Adrenal gland (tissue), 9 donors: ENCODE measurements at regions not wholly inside any gene's neighbourhood (a gene's known extent, or its start where the extent isn't known, plus 50 kb on each side); places are given as distances from the start of the nearest gene placed in this dataset.

Experiments
- DNase-seq, 7 donors: peaks; one replicate each; pipeline ENCODE4 v3.0.0-alpha.2; 2019 to 2020
- H3K27ac ChIP-seq, 5 donors: fragments of 200-600 bp; sonication (generic) in 4 of 5; 1 replicate in 3 of 5; 2 replicates in 2 of 5; pipeline versions ENCODE4 v1.5.1 to v1.8.0; 2016 to 2020; ENCODE audit warnings: mild to moderate bottlenecking in 1 of 5
- H3K27me3 ChIP-seq: fragments of 200-600 bp; 2 replicates; pipeline ENCODE4 v1.8.0; 2021
- H3K36me3 ChIP-seq, 2 donors: fragments of 200-600 bp; replicated peaks in 1 of 2; 1 replicate in 1 of 2; 2 replicates in 1 of 2; pipeline versions ENCODE4 v1.5.1 to v1.8.0; 2018 to 2022
- H3K4me1 ChIP-seq, 2 donors: fragments of 200-600 bp; replicated peaks in 1 of 2; 1 replicate in 1 of 2; 2 replicates in 1 of 2; pipeline versions ENCODE4 v1.5.1 to v1.8.0; 2018 to 2021
- H3K4me3 ChIP-seq, 4 donors: fragments of 200-600 bp; sonication (generic) in 3 of 4; one replicate each; pipeline ENCODE4 v1.5.1; 2016 to 2018
- H3K9me3 ChIP-seq, 3 donors: fragments of 200-600 bp; sonication (generic) in 1 of 3; replicated peaks in 1 of 3; 1 replicate in 2 of 3; 2 replicates in 1 of 3; pipeline versions ENCODE4 v1.5.1 to v1.8.0; 2016 to 2021
- POLR2A ChIP-seq, 2 donors: fragments of 450-650 bp; IDR thresholded peaks; one replicate each; pipeline ENCODE4 v1.6.1; 2017; ENCODE audit warnings: antibody characterized with exemption in 2 of 2, mild to moderate bottlenecking in 2 of 2, moderate library complexity in 1 of 2
- WGBS, 4 donors: extraction: QIAGEN DNeasy Blood & Tissue Kit in 2 of 4; methylation state at CpG; one replicate each; pipeline versions ENCODE4 v1.1.5 to v1.1.7; 2013 to 2017; 5-methylcytosine and 5-hydroxymethylcytosine counted together
- intact Hi-C, 2 donors: fragments of 100-400 bp; cut with DNase I; formaldehyde crosslinking; loops; one replicate each; pipeline versions ENCODE4 v1.14.1 to v1.15.0; 2022 to 2023
- TF ChIP-seq, protein P1 (sequence below), 6 experiments: fragments of 450-650 bp in 4 of 6; fragments of 200-600 bp in 2 of 6; sonication (generic) in 1 of 6; IDR thresholded peaks; 1 replicate in 5 of 6; 2 replicates in 1 of 6; pipeline versions ENCODE4 v1.5.1 to v1.8.0; 2016 to 2021; ENCODE audit warnings: antibody characterized with exemption in 6 of 6, mild to moderate bottlenecking in 2 of 6, moderate library complexity in 1 of 6
- donor health status: healthy with polysubstance abuse.
- donor health status: Bipolar disorder and iron deficiency.
- donor health status: DM: yes; HTN: yes; CAD: no.
- donor health status: DM: no; HTN: no; CAD: no.
- donor health status: DM: no; HTN: no; CAD: no.

DNA sequence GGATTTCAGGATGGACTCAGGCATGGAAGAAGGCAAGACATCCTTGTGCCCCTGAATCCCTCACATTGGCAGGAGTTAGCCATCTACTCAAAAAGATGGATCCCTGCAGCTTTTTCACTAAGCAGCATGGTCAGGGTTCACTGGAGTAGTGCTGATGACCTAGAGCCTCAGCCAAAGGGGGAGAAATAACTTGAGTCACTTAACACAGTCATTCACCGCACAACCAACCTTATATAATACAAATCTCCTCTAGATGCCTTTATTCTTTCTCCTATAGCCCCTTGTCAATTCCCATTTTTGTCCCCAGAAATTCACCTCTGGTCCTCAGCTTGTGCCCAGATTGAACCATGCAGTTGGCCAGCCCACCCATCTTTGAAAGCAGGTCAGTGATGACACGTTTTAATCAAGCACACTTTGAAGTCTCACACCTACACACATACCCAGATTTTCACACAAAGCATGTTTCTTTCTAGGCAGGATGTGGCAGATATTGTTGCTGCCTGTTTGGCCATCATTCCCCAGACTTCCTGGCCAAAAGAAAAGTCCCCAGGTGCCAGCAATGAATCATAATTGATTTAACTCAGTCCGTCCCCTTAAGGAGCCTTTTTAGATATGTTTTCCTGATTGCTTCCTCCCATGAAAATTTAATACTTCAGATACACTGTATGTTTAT, 84.2 kb downstream of the LBH start:
- Histone ChIP-seq H3K9me3 (no peaks in the 10 kb centered on the region), H3K4me1 (no peaks in the 10 kb centered on the region), H3K27ac (no peak overlapping the region), H3K27me3 (no peaks in the 10 kb centered on the region), H3K36me3 (no peaks in the 10 kb centered on the region), H3K4me3 (no peak overlapping the region)
- DNase-seq = no peak
- 60 to 83% (median 67%) methylated on average over 3 of the region's 3 CpGs for WGBS, 4 donors
- intact Hi-C loops = no loop called here
- no peak for TF ChIP-seq POLR2A (IDR thresholded peaks at IDR 0.05)
- TF ChIP-seq, protein P1, sequence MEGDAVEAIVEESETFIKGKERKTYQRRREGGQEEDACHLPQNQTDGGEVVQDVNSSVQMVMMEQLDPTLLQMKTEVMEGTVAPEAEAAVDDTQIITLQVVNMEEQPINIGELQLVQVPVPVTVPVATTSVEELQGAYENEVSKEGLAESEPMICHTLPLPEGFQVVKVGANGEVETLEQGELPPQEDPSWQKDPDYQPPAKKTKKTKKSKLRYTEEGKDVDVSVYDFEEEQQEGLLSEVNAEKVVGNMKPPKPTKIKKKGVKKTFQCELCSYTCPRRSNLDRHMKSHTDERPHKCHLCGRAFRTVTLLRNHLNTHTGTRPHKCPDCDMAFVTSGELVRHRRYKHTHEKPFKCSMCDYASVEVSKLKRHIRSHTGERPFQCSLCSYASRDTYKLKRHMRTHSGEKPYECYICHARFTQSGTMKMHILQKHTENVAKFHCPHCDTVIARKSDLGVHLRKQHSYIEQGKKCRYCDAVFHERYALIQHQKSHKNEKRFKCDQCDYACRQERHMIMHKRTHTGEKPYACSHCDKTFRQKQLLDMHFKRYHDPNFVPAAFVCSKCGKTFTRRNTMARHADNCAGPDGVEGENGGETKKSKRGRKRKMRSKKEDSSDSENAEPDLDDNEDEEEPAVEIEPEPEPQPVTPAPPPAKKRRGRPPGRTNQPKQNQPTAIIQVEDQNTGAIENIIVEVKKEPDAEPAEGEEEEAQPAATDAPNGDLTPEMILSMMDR (IDR thresholded peaks at IDR 0.05) = no peak

DNA sequence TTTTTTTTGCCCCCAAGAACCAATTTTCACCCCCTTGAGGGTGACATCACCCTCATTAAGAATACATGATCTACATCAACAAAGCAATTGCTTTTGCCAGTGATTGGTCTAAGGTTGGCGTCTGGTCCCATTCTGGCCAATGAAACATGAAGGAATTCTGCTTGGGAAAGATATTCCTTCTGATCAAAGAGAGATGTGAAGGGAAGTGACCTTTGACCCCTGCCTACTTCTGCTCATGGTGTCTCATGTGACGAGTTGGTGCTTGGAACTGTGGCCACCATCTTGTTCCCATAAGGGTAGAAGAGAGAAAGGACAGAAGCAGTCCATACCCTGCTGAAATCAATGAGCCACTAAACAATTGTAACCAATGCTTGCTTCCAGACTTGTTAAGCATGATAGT, 85.1 kb downstream of the LBH start:
- intact Hi-C loops = no loop called here
- DNase-seq = no peak
- H3K27ac ChIP-seq = no peak overlapping the region
- no peaks in the 10 kb centered on the region for H3K36me3 ChIP-seq
- TF ChIP-seq, protein P1 (IDR thresholded peaks at IDR 0.05) = no peak
- TF ChIP-seq POLR2A (IDR thresholded peaks at IDR 0.05) = no peak
- no peak overlapping the region for H3K4me3 ChIP-seq
- 83 to 98% (median 88%) methylated on average over 2 of the region's 2 CpGs for WGBS, 4 donors
- no peaks in the 10 kb centered on the region for H3K9me3 ChIP-seq
- H3K27me3 ChIP-seq = no peaks in the 10 kb centered on the region
- H3K4me1 ChIP-seq = no peaks in the 10 kb centered on the region

DNA sequence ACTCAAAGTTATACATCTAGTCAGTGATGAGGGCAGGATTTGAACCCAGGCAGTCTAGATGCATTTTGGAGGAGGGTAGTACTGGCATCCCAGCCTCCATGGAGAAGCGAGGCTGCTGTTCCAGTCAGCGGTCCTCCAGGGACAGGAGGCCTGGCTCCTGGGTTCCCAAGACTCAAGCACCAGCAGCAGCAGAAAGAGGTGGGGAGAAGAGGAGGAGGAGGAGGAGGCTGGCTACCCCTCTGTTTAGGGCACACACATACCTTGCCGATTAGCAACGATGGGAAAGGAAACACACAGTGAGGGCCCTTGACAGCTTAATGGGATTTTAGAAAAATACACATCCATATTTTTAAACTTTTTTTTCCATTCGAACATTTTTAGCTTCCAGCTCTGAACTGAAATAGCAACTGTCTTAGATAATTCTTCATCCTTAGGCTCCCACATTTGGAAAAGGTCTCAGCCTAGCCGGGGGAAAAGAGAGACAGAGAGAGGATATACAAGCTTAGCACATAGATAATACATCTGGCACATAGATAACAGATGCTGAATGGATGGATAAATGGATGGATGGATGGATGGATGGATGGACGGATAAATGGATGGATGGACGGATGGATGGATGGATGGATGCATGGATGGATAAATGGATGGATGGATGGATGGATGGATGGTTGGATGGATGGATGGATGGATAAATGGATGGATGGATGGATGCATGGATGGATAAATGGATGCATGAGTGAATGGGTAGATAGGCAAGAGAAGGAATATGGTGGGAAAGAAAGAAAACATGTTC, 87.9 kb downstream of the LBH start:
- Histone ChIP-seq H3K4me1 (no peaks in the 10 kb centered on the region), H3K36me3 (no peaks in the 10 kb centered on the region), H3K4me3 (no peak overlapping the region), H3K27me3 (no peaks in the 10 kb centered on the region), H3K9me3 (no peaks in the 10 kb centered on the region), H3K27ac (no peak overlapping the region)
- DNase-seq = no peak
- WGBS, 4 donors = 64 to 70% (median 67%) methylated on average over 8 of the region's 8 CpGs
- intact Hi-C loops = no loop called here
- TF ChIP-seq, protein P1 (IDR thresholded peaks at IDR 0.05) = no peak
- TF ChIP-seq POLR2A (IDR thresholded peaks at IDR 0.05) = no peak

DNA sequence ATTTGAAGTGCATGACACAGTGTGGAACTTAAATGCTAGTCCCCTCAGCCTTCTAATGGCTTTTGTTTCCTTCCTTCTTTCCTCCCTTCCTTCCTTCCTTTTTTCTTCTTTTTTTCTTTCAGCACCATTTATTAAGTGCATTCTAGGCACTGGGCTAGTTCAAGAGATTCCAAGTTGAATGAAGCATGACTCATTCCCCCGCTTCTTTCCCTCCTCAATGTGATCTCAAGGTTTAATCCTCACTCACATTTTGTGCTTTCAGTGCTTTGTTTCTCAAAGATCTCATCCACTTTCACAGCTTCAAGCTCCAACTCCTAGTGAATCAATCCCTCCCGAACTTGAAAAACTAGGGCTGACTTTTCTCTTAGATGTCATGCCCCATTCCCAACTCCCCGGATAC, 90.1 kb downstream of the LBH start:
- no peaks in the 10 kb centered on the region for H3K9me3 ChIP-seq
- TF ChIP-seq, protein P1 (IDR thresholded peaks at IDR 0.05) = no peak
- TF ChIP-seq POLR2A (IDR thresholded peaks at IDR 0.05) = no peak
- no peaks in the 10 kb centered on the region for H3K36me3 ChIP-seq
- WGBS, 4 donors = 55 to 61% (median 59%) methylated on average over 3 of the region's 3 CpGs
- no peak overlapping the region for H3K27ac ChIP-seq
- H3K4me3 ChIP-seq = no peak overlapping the region
- no peaks in the 10 kb centered on the region for H3K4me1 ChIP-seq
- H3K27me3 ChIP-seq = no peaks in the 10 kb centered on the region
- intact Hi-C loops = no loop called here
- DNase-seq = peak in 1 of 7 donors; percentile 17
